NB4 (cell line): ENCODE measurements at regions not wholly inside any gene's neighbourhood (a gene's known extent, or its start where the extent isn't known, plus 50 kb on each side); places are given as distances from the start of the nearest gene placed in this dataset.

ENCODE experiments used
- CTCF ChIP-seq: IDR thresholded peaks from one replicate; pipeline ENCODE4 v1.5.1; 2012; ENCODE audit warnings: low read depth, low read length
- MAX ChIP-seq: IDR thresholded peaks from 2 replicates; pipeline ENCODE4 v1.6.1; 2011; ENCODE audit warnings: low read depth, low read length
- MYC ChIP-seq: IDR thresholded peaks from 2 replicates; pipeline ENCODE4 v1.6.1; 2011; ENCODE audit warnings: low read depth, low read length
- POLR2A ChIP-seq: IDR thresholded peaks from 2 replicates; pipeline ENCODE4 v1.6.1; 2011; ENCODE audit warnings: mild to moderate bottlenecking; ENCODE audit not compliant: insufficient read length; ENCODE audit errors: extremely low read depth

GRCh38 chr2:434625-435024, 146.7 kb upstream of the ALKAL2 start:
- no peak for TF ChIP-seq MAX
- TF ChIP-seq CTCF = no peak
- TF ChIP-seq POLR2A = no peak
- no peak for TF ChIP-seq MYC
